Neural cell (in vitro differentiated cells): ENCODE measurements at regions not wholly inside any gene's neighbourhood (a gene's known extent, or its start where the extent isn't known, plus 50 kb on each side); places are given as distances from the start of the nearest gene placed in this dataset.

ENCODE experiments used
- H2AFZ ChIP-seq: fragments of 200-600, 300-800 bp; sonication (generic), shearing (Covaris generic); 2 replicates; pipeline ENCODE4 v1.6.0; 2014; ENCODE audit warnings: low read depth, mild to moderate bottlenecking, antibody characterized with exemption, low read length, moderate library complexity
- H3F3A ChIP-seq: fragments of 200-600 bp; shearing (Covaris generic); 2 replicates; pipeline ENCODE4 v1.6.1; 2016; ENCODE audit warnings: mild to moderate bottlenecking, moderate library complexity, mixed read lengths, antibody characterized with exemption, low read length; ENCODE audit not compliant: insufficient read depth, poor library complexity, severe bottlenecking
- H3K27ac ChIP-seq: fragments of 200-600, 300-800 bp; sonication (generic), shearing (Covaris generic); 2 replicates; pipeline ENCODE4 v1.5.1; 2014; ENCODE audit warnings: mild to moderate bottlenecking, low read length, moderate library complexity
- H3K27me3 ChIP-seq: fragments of 300-800, 200-600 bp; sonication (generic), shearing (Covaris generic); 2 replicates; pipeline ENCODE4 v1.6.0; 2014; ENCODE audit warnings: mild to moderate bottlenecking, low read depth, low read length, moderate library complexity; ENCODE audit not compliant: insufficient read depth
- H3K36me3 ChIP-seq: fragments of 300-800, 200-600 bp; sonication (generic), shearing (Covaris generic); 2 replicates; pipeline ENCODE4 v1.5.1; 2014; ENCODE audit warnings: mild to moderate bottlenecking, antibody characterized with exemption, low read length, moderate library complexity; ENCODE audit not compliant: insufficient read depth
- H3K4me2 ChIP-seq: fragments of 300-800, 200-600 bp; sonication (generic), shearing (Covaris generic); 2 replicates; pipeline ENCODE4 v1.6.0; 2014; ENCODE audit warnings: mild to moderate bottlenecking, low read length
- H3K4me3 ChIP-seq: fragments of 300-800, 200-600 bp; sonication (generic), shearing (Covaris generic); 2 replicates; pipeline ENCODE4 v1.5.1; 2014; ENCODE audit warnings: mild to moderate bottlenecking, low read length, moderate library complexity
- H3K79me2 ChIP-seq: fragments of 200-600 bp; shearing (Covaris generic); replicated peaks from 2 replicates; pipeline ENCODE4 v1.6.0; 2014; ENCODE audit warnings: mild to moderate bottlenecking, low read length, moderate library complexity; ENCODE audit not compliant: insufficient read depth
- H3K9ac ChIP-seq: fragments of 300-800, 200-600 bp; sonication (generic), shearing (Covaris generic); 2 replicates; pipeline ENCODE4 v1.6.1; 2016; ENCODE audit warnings: mild to moderate bottlenecking, low read length, mixed read lengths
- H3K9me2 ChIP-seq: fragments of 200-600 bp; shearing (Covaris generic); 2 replicates; pipeline ENCODE4 v1.6.1; 2016; ENCODE audit warnings: mild to moderate bottlenecking, low read length, mixed read lengths; ENCODE audit not compliant: insufficient read depth
- H3K9me3 ChIP-seq: fragments of 200-600, 300-800 bp; sonication (generic), shearing (Covaris generic); 2 replicates; pipeline ENCODE4 v1.6.1; 2016; ENCODE audit warnings: mild to moderate bottlenecking, mixed run types, low read length, moderate library complexity, mixed read lengths
- H4K20me1 ChIP-seq: fragments of 200-600 bp; shearing (Covaris generic); 2 replicates; pipeline ENCODE4 v1.6.1; 2016; ENCODE audit warnings: mild to moderate bottlenecking, mixed run types; ENCODE audit not compliant: insufficient read depth
- EP300 ChIP-seq: fragments of 450-650 bp; conservative IDR thresholded peaks from 2 replicates; pipeline ENCODE4 v1.6.1; 2014; ENCODE audit warnings: antibody characterized with exemption, mild to moderate bottlenecking, moderate library complexity; ENCODE audit not compliant: poor library complexity, severe bottlenecking
- EZH2 ChIP-seq: fragments of 200-600, 300-800 bp; shearing (Covaris generic), sonication (generic); IDR thresholded peaks from 2 replicates; pipeline ENCODE4 v1.6.1; 2014; ENCODE audit warnings: antibody characterized with exemption, low read length, borderline replicate concordance, mild to moderate bottlenecking; ENCODE audit not compliant: insufficient read depth, poor library complexity, severe bottlenecking
- MXI1 ChIP-seq: fragments of 450-650 bp; conservative IDR thresholded peaks from 2 replicates; pipeline ENCODE4 v1.6.1; 2014; ENCODE audit warnings: antibody characterized with exemption, mild to moderate bottlenecking; ENCODE audit not compliant: poor library complexity, severe bottlenecking
- POLR2AphosphoS5 ChIP-seq: IDR thresholded peaks from 2 replicates; pipeline ENCODE4 v1.6.1; 2012
- RAD21 ChIP-seq: fragments of 450-650 bp; conservative IDR thresholded peaks from 2 replicates; pipeline ENCODE4 v1.6.1; 2014; ENCODE audit warnings: antibody characterized with exemption, mild to moderate bottlenecking, moderate library complexity
- SMC3 ChIP-seq: fragments of 450-650 bp; conservative IDR thresholded peaks from 2 replicates; pipeline ENCODE4 v1.6.1; 2014; ENCODE audit warnings: antibody characterized with exemption, mild to moderate bottlenecking, moderate library complexity; ENCODE audit not compliant: poor library complexity
- TAF1 ChIP-seq: IDR thresholded peaks from 2 replicates; pipeline ENCODE4 v1.6.1; 2012; ENCODE audit warnings: low read depth
- TF ChIP-seq, protein P1 (sequence below): IDR thresholded peaks from 2 replicates; pipeline ENCODE4 v1.6.1; 2012; ENCODE audit warnings: borderline replicate concordance
- TF ChIP-seq, protein P2 (sequence below): fragments of 450-650 bp; IDR thresholded peaks from 2 replicates; pipeline ENCODE4 v1.5.1; 2014; ENCODE audit warnings: antibody characterized with exemption, mild to moderate bottlenecking, moderate library complexity; ENCODE audit not compliant: poor library complexity, severe bottlenecking

DNA sequence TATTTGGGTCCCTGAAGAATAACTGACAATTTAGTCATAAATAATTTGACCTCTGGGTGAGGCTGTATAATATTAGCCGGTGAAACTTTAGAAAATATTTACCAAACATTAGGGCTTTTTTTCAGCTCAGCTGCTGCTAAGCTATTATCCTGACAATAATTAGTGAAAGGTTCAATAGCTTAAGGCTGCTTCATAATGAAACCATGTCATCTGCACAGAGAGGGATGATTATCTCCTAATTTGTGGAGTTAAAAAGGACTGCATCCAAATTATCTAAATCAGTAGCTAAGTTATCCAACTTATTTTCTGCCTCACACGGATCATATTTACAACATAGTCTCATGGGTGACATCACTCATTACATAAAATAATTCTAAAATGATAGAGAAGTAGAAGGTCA, 1249.8 kb downstream of the RAPGEF2 start:
- no peaks in the 10 kb centered on the region for H3F3A ChIP-seq
- H2AFZ ChIP-seq, result no peak overlapping the region
- H3K27ac ChIP-seq, result no peak overlapping the region
- H3K9ac ChIP-seq, result no peak overlapping the region
- H3K4me3 ChIP-seq, result no peak overlapping the region
- H3K4me2 ChIP-seq, result no peak overlapping the region
- no peaks in the 10 kb centered on the region for H3K36me3 ChIP-seq
- TF ChIP-seq EP300 (no peak), POLR2AphosphoS5 (no peak), RAD21 (no peak), EZH2 (no peak), MXI1 (no peak), SMC3 (no peak)
- TF ChIP-seq, protein P1, sequence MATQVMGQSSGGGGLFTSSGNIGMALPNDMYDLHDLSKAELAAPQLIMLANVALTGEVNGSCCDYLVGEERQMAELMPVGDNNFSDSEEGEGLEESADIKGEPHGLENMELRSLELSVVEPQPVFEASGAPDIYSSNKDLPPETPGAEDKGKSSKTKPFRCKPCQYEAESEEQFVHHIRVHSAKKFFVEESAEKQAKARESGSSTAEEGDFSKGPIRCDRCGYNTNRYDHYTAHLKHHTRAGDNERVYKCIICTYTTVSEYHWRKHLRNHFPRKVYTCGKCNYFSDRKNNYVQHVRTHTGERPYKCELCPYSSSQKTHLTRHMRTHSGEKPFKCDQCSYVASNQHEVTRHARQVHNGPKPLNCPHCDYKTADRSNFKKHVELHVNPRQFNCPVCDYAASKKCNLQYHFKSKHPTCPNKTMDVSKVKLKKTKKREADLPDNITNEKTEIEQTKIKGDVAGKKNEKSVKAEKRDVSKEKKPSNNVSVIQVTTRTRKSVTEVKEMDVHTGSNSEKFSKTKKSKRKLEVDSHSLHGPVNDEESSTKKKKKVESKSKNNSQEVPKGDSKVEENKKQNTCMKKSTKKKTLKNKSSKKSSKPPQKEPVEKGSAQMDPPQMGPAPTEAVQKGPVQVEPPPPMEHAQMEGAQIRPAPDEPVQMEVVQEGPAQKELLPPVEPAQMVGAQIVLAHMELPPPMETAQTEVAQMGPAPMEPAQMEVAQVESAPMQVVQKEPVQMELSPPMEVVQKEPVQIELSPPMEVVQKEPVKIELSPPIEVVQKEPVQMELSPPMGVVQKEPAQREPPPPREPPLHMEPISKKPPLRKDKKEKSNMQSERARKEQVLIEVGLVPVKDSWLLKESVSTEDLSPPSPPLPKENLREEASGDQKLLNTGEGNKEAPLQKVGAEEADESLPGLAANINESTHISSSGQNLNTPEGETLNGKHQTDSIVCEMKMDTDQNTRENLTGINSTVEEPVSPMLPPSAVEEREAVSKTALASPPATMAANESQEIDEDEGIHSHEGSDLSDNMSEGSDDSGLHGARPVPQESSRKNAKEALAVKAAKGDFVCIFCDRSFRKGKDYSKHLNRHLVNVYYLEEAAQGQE, result no peak
- no peaks in the 10 kb centered on the region for H3K9me2 ChIP-seq
- H3K79me2 ChIP-seq, result no peaks in the 10 kb centered on the region
- H3K27me3 ChIP-seq, result no peaks in the 10 kb centered on the region
- H4K20me1 ChIP-seq, result no peaks in the 10 kb centered on the region
- H3K9me3 ChIP-seq, result no peaks in the 10 kb centered on the region

DNA sequence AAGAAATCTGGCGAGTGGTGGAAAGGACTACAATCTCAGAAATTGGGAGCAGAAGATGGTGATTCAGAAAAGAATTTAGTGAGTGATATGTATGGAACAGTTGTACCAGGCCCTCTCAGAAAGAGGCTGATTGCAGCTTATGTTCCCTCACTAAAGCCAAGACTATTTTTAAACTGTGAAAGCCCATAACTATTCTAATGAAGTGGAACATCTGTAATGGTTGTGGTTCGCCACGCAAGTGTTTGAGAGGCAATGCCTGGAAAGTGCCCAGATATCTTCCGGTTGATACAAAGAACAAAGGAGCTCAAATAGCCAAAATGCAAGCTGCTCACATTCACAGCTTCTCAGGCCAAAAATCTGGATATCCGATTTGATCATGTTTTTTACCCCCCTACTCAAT, 1250.7 kb downstream of the RAPGEF2 start:
- no peaks in the 10 kb centered on the region for H3K9me2 ChIP-seq
- no peak overlapping the region for H3K4me3 ChIP-seq
- no peaks in the 10 kb centered on the region for H3F3A ChIP-seq
- no peak overlapping the region for H2AFZ ChIP-seq
- no peaks in the 10 kb centered on the region for H3K36me3 ChIP-seq
- no peak overlapping the region for H3K27ac ChIP-seq
- no peaks in the 10 kb centered on the region for H3K79me2 ChIP-seq
- no peak overlapping the region for H3K4me2 ChIP-seq
- no peak overlapping the region for H3K9ac ChIP-seq
- no peaks in the 10 kb centered on the region for H4K20me1 ChIP-seq
- no peak for TF ChIP-seq EP300
- no peak for TF ChIP-seq EZH2
- TF ChIP-seq MXI1, result no peak
- TF ChIP-seq SMC3, result no peak
- TF ChIP-seq, protein P2, sequence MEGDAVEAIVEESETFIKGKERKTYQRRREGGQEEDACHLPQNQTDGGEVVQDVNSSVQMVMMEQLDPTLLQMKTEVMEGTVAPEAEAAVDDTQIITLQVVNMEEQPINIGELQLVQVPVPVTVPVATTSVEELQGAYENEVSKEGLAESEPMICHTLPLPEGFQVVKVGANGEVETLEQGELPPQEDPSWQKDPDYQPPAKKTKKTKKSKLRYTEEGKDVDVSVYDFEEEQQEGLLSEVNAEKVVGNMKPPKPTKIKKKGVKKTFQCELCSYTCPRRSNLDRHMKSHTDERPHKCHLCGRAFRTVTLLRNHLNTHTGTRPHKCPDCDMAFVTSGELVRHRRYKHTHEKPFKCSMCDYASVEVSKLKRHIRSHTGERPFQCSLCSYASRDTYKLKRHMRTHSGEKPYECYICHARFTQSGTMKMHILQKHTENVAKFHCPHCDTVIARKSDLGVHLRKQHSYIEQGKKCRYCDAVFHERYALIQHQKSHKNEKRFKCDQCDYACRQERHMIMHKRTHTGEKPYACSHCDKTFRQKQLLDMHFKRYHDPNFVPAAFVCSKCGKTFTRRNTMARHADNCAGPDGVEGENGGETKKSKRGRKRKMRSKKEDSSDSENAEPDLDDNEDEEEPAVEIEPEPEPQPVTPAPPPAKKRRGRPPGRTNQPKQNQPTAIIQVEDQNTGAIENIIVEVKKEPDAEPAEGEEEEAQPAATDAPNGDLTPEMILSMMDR, result no peak
- H3K9me3 ChIP-seq, result no peaks in the 10 kb centered on the region
- no peaks in the 10 kb centered on the region for H3K27me3 ChIP-seq

DNA sequence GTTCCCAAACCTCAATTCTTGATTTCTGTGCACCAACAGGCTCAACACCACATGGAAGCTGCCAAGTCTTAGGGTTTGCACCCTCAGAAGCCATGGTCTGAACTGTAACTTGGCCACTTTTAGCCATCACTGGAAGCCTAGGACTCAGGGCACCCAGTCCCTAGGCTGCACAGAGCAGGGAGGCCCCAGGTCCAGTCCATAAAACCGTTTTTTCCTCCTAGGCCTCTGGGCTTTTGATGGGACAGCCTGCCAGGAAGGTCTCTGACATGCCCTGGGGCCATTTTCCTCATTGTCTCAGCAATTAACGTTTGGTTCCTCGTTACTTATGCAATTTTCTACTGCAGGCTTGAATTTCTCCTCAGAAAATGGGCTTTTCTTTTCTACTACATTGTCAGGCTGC, 1259.6 kb downstream of the RAPGEF2 start:
- no peak for TF ChIP-seq TAF1
- no peak for TF ChIP-seq MXI1
- no peak for TF ChIP-seq EP300
- TF ChIP-seq POLR2AphosphoS5, result no peak
- TF ChIP-seq RAD21, result no peak
- TF ChIP-seq SMC3, result no peak
- TF ChIP-seq EZH2, result no peak
- TF ChIP-seq, protein P2, result no peak
- TF ChIP-seq, protein P1, result no peak
- H2AFZ ChIP-seq, result no peak overlapping the region

More for the DNA sequence above, 1259.6 kb downstream of the RAPGEF2 start:
- Histone ChIP-seq H3K27me3 (no peaks in the 10 kb centered on the region), H3K36me3 (no peaks in the 10 kb centered on the region), H3K4me2 (no peak overlapping the region), H3K9me2 (no peaks in the 10 kb centered on the region), H3K9me3 (no peaks in the 10 kb centered on the region), H3K79me2 (no peaks in the 10 kb centered on the region), H3K9ac (no peak overlapping the region), H3K27ac (no peak overlapping the region), H3F3A (no peaks in the 10 kb centered on the region), H3K4me3 (no peak overlapping the region), H4K20me1 (no peaks in the 10 kb centered on the region)
